ENCODE measurements at regions not wholly inside any gene's neighbourhood (a gene's known extent, or its start where the extent isn't known, plus 50 kb on each side); places are given as distances from the start of the nearest gene placed in this dataset.
"Not testable (repeated sequence)": the region's sequence is repeated elsewhere in the genome, so short reads cannot be mapped to it uniquely, and the experiment has no call there.

- intact Hi-C loops (cut with DNase I) = no loop called here
- Histone ChIP-seq H3K9ac (ENCODE audit: low read depth in 2 of 2, low read length in 2 of 2) (no peak overlapping the region), H3K4me3 (no peak overlapping the region), H3K36me3 (no peaks in the 10 kb centered on the region), H3K27ac (no peak overlapping the region), H3K27me3 (peaks cover 18% of the 10 kb centered on the region), H3K9me3 (no peaks in the 10 kb centered on the region), H3K4me1 (no peaks in the 10 kb centered on the region)
- DNase-seq = no peak
- no peak for TF ChIP-seq CTCF (IDR thresholded peaks at IDR 0.05)
Measured at GRCh38 chr7:149692557-149692982, 80.8 kb downstream of the ZNF467 start.

- TF ChIP-seq CTCF (IDR thresholded peaks at IDR 0.05) = no peak
- no peak overlapping the region for H3K9ac ChIP-seq (ENCODE audit: low read depth in 2 of 2, low read length in 2 of 2)
- no peaks in the 10 kb centered on the region for H3K36me3 ChIP-seq
- no peak for DNase-seq
- intact Hi-C loops (cut with DNase I) = no loop called here
- no peak overlapping the region for H3K4me3 ChIP-seq
- H3K4me1 ChIP-seq = no peaks in the 10 kb centered on the region
- no peak overlapping the region for H3K27ac ChIP-seq
- H3K27me3 ChIP-seq = peaks cover 18% of the 10 kb centered on the region
- H3K9me3 ChIP-seq = no peaks in the 10 kb centered on the region
Measured at GRCh38 chr7:149692056-149692455, 81.3 kb downstream of the ZNF467 start.

GRCh38 chr7:149690688-149691446, 82.5 kb downstream of the ZNF467 start:
- H3K27me3 ChIP-seq = peaks cover 18% of the 10 kb centered on the region
- no peak overlapping the region for H3K27ac ChIP-seq
- H3K4me3 ChIP-seq = no peak overlapping the region
- no peak for TF ChIP-seq CTCF (IDR thresholded peaks at IDR 0.05)
- no peaks in the 10 kb centered on the region for H3K36me3 ChIP-seq
- intact Hi-C loops (cut with DNase I) = no loop called here
- H3K4me1 ChIP-seq = no peaks in the 10 kb centered on the region
- H3K9ac ChIP-seq (ENCODE audit: low read depth in 2 of 2, low read length in 2 of 2) = no peak overlapping the region
- no peaks in the 10 kb centered on the region for H3K9me3 ChIP-seq
- peak; percentile 29 for DNase-seq

- no peaks in the 10 kb centered on the region for H3K9me3 ChIP-seq
- no peaks in the 10 kb centered on the region for H3K4me1 ChIP-seq
- H3K9ac ChIP-seq (ENCODE audit: low read depth in 2 of 2, low read length in 2 of 2) = no peak overlapping the region
- no peak overlapping the region for H3K4me3 ChIP-seq
- no peak for DNase-seq
- intact Hi-C loops (cut with DNase I) = no loop called here
- peaks cover 18% of the 10 kb centered on the region for H3K27me3 ChIP-seq
- H3K27ac ChIP-seq = no peak overlapping the region
- TF ChIP-seq CTCF (IDR thresholded peaks at IDR 0.05) = no peak
- no peaks in the 10 kb centered on the region for H3K36me3 ChIP-seq
Measured at GRCh38 chr7:149689291-149689721, 84.1 kb downstream of the ZNF467 start.

GRCh38 chr7:149688836-149689235, 84.6 kb downstream of the ZNF467 start:
- no peak for DNase-seq
- no peak overlapping the region for H3K27ac ChIP-seq

GRCh38 chr7:149687820-149688219, 85.6 kb downstream of the ZNF467 start:
- H3K4me1 ChIP-seq; H3K36me3 ChIP-seq; H3K27ac ChIP-seq; H3K9ac ChIP-seq (ENCODE audit: low read depth in 2 of 2, low read length in 2 of 2); H3K9me3 ChIP-seq; DNase-seq; H3K4me3 ChIP-seq; intact Hi-C loops (cut with DNase I): not testable (repeated sequence)
- peaks cover 14% of the 10 kb centered on the region for H3K27me3 ChIP-seq

More at GRCh38 chr7:149688836-149689235, 84.6 kb downstream of the ZNF467 start:
- Histone ChIP-seq H3K4me1 (no peaks in the 10 kb centered on the region), H3K4me3 (no peak overlapping the region), H3K27me3 (peaks cover 18% of the 10 kb centered on the region), H3K9ac (ENCODE audit: low read depth in 2 of 2, low read length in 2 of 2) (no peak overlapping the region), H3K9me3 (no peaks in the 10 kb centered on the region), H3K36me3 (no peaks in the 10 kb centered on the region)
- intact Hi-C loops (cut with DNase I) = no loop called here
- no peak for TF ChIP-seq CTCF (IDR thresholded peaks at IDR 0.05)

Measured in colonic mucosa (tissue), 4 donors.